GM06990 (cell line): ENCODE measurements at regions not wholly inside any gene's neighbourhood (a gene's known extent, or its start where the extent isn't known, plus 50 kb on each side); places are given as distances from the start of the nearest gene placed in this dataset.

ENCODE experiments used
- DNase-seq: peaks from one replicate; pipeline ENCODE4 v3.0.0-alpha.2; 2011; ENCODE audit not compliant: insufficient read length; ENCODE audit errors: extremely low read depth
- H3K27me3 ChIP-seq: replicated peaks from 2 replicates; pipeline ENCODE4 v1.6.0; 2011; ENCODE audit warnings: low read length; ENCODE audit not compliant: control insufficient read depth, insufficient read depth
- H3K36me3 ChIP-seq: 2 replicates; pipeline ENCODE4 v1.5.1; 2011; ENCODE audit warnings: low read length; ENCODE audit not compliant: control insufficient read depth, insufficient read depth
- H3K4me3 ChIP-seq: replicated peaks from 2 replicates; pipeline ENCODE4 v1.5.1; 2011; ENCODE audit warnings: low read depth, mild to moderate bottlenecking, control low read depth, low read length
- TF ChIP-seq, protein P1 (sequence below): IDR thresholded peaks from 2 replicates; pipeline ENCODE4 v1.5.1; 2011; ENCODE audit warnings: low read length, control low read depth, mild to moderate bottlenecking, inconsistent platforms; ENCODE audit not compliant: insufficient read depth, poor library complexity, severe bottlenecking

DNA sequence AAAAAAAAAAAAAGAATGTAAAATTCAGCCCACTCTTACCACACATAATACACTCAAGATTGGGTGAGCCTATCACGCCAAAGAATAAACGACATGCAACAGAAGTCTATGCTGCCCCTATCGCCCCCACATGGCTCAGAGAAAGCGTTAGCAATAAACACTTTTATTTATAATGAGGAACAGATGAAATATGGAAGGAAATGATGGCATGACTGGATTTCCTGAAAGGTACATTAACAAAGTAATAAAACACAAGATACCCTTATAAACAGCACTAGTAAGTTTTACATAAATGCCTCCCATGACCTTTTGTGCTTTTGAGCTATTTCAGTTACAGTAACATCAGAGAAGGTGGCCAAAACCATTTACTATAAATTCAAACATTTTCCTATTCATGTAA, 71.4 kb upstream of the SCAF8 start:
- H3K27me3 ChIP-seq, result no peaks in the 10 kb centered on the region
- no peak overlapping the region for H3K4me3 ChIP-seq
- TF ChIP-seq, protein P1, sequence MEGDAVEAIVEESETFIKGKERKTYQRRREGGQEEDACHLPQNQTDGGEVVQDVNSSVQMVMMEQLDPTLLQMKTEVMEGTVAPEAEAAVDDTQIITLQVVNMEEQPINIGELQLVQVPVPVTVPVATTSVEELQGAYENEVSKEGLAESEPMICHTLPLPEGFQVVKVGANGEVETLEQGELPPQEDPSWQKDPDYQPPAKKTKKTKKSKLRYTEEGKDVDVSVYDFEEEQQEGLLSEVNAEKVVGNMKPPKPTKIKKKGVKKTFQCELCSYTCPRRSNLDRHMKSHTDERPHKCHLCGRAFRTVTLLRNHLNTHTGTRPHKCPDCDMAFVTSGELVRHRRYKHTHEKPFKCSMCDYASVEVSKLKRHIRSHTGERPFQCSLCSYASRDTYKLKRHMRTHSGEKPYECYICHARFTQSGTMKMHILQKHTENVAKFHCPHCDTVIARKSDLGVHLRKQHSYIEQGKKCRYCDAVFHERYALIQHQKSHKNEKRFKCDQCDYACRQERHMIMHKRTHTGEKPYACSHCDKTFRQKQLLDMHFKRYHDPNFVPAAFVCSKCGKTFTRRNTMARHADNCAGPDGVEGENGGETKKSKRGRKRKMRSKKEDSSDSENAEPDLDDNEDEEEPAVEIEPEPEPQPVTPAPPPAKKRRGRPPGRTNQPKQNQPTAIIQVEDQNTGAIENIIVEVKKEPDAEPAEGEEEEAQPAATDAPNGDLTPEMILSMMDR, result no peak
- H3K36me3 ChIP-seq, result no peaks in the 10 kb centered on the region
- no peak for DNase-seq

- DNase-seq, result no peak
- TF ChIP-seq, protein P1, result no peak
- Histone ChIP-seq H3K4me3 (no peak overlapping the region), H3K27me3 (no peaks in the 10 kb centered on the region), H3K36me3 (no peaks in the 10 kb centered on the region)
These were observed 68.9 kb upstream of the SCAF8 start for GRCh38 chr6:154664287-154664686.

DNA sequence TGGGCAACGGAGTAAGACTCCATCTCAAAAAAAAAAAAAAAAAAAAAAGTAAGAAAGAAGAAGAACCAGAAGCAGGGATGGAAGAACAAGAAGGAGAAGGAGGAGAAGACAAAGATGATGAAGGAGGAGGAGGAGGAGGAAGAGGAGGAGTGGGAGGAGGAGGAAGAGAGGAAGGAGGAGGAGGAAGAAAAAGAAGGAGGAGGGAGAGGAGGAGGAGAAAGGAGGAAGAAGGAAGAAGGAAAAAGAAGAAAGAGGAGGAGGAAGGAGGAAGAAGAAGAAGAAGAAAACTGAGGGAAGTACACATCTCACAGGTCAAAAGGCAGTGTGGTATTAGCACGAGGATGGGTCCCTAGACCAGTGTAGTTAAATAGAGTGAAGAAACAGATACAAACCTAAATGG, 65.1 kb upstream of the SCAF8 start:
- TF ChIP-seq, protein P1, result no peak
- H3K36me3 ChIP-seq, result no peaks in the 10 kb centered on the region
- no peak for DNase-seq
- no peaks in the 10 kb centered on the region for H3K27me3 ChIP-seq
- no peak overlapping the region for H3K4me3 ChIP-seq

DNA sequence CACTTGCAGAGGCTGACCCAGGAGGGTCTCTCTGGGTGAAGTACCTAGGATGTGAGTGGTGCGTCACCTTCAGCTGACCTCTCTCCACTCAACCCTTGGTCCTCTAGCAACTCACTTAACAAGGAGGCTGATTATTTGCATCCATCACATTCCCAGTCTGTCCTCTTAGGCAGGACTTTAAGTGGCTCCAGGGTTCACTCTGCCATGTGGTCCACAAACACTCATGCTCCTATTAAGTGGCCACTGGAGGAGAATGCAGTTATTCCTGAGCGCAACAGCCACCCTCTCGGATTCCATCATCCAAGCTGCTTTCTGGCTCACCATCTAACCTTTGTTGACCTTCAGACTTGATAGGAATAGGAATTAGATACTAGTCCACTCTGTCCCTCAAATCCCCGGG, 61.1 kb upstream of the SCAF8 start:
- no peaks in the 10 kb centered on the region for H3K27me3 ChIP-seq
- TF ChIP-seq, protein P1, result no peak
- DNase-seq, result no peak
- no peak overlapping the region for H3K4me3 ChIP-seq
- H3K36me3 ChIP-seq, result no peaks in the 10 kb centered on the region

- TF ChIP-seq, protein P1, result no peak
- Histone ChIP-seq H3K27me3 (no peaks in the 10 kb centered on the region), H3K4me3 (no peak overlapping the region), H3K36me3 (no peaks in the 10 kb centered on the region)
- no peak for DNase-seq
These were observed 59.3 kb upstream of the SCAF8 start for GRCh38 chr6:154673919-154674318.

- TF ChIP-seq, protein P1, result peak; percentile 98
- H3K36me3 ChIP-seq, result no peaks in the 10 kb centered on the region
- peak; percentile 61 for DNase-seq
- H3K4me3 ChIP-seq, result no peak overlapping the region
- no peaks in the 10 kb centered on the region for H3K27me3 ChIP-seq
These were observed 57.6 kb upstream of the SCAF8 start for GRCh38 chr6:154675602-154676088.
